Transverse colon (tissue), 4 donors: ENCODE measurements at regions not wholly inside any gene's neighbourhood (a gene's known extent, or its start where the extent isn't known, plus 50 kb on each side); places are given as distances from the start of the nearest gene placed in this dataset.

Experiments
- DNase-seq: peaks from one replicate; pipeline ENCODE4 v3.0.0-alpha.2; 2019
- H3K27ac ChIP-seq, 4 donors: fragments of 200-600 bp; sonication (generic); 2 replicates each; pipeline ENCODE4 v1.5.1; 2016 to 2018; ENCODE audit warnings: inconsistent platforms in 4 of 4
- H3K27me3 ChIP-seq: fragments of 200-600 bp; sonication (generic); 2 replicates; pipeline ENCODE4 v1.5.1; 2017; ENCODE audit warnings: inconsistent platforms
- H3K36me3 ChIP-seq, 4 donors: fragments of 200-600 bp; sonication (generic); 2 replicates each; pipeline ENCODE4 v1.5.1; 2017 to 2019; ENCODE audit warnings: inconsistent platforms in 4 of 4
- H3K4me1 ChIP-seq, 4 donors: fragments of 200-600 bp; sonication (generic); 2 replicates each; pipeline ENCODE4 v1.5.1; 2017 to 2020; ENCODE audit warnings: inconsistent platforms in 4 of 4
- H3K4me3 ChIP-seq, 4 donors: fragments of 200-600 bp; sonication (generic); 1 replicate in 1 of 4; 2 replicates in 3 of 4; pipeline versions ENCODE4 v1.5.1 to v1.6.1; 2017 to 2019; ENCODE audit warnings: inconsistent platforms in 4 of 4
- H3K9me3 ChIP-seq, 2 donors: fragments of 200-600 bp; sonication (generic); 2 replicates each; pipeline ENCODE4 v1.5.1; 2017 to 2019; ENCODE audit warnings: inconsistent platforms in 2 of 2
- EP300 ChIP-seq: sonication (generic); formaldehyde crosslinking; IDR thresholded peaks from one replicate; pipeline ENCODE4 v1.6.1; 2017; ENCODE audit warnings: antibody characterized with exemption, low read depth
- POLR2A ChIP-seq: fragments of 450-650 bp; IDR thresholded peaks from one replicate; pipeline ENCODE4 v1.6.1; 2016; ENCODE audit warnings: antibody characterized with exemption, mild to moderate bottlenecking, moderate library complexity
- POLR2AphosphoS5 ChIP-seq, 3 donors: sonication (generic); formaldehyde crosslinking; IDR thresholded peaks; one replicate each; pipeline ENCODE4 v1.6.1; 2016; ENCODE audit warnings: antibody characterized with exemption in 3 of 3
- WGBS, 2 donors: methylation state at CpG; one replicate each; pipeline ENCODE4 v1.1.5; 2018; ENCODE audit warnings: low coverage in 1 of 2; 5-methylcytosine and 5-hydroxymethylcytosine counted together
- in situ Hi-C, 4 donors: fragments of 200-750 bp; cut with MboI; loops; one replicate each; pipeline versions ENCODE4 v1.15.0 to v1.15.1; 2017; ENCODE audit warnings: low sequenced_read_pairs in 3 of 4, low pct_ligation_motif_present in 1 of 4, low pct_unique_long_range_greater_than_20kb in 1 of 4
- intact Hi-C: fragments of 100-400 bp; cut with DNase I; formaldehyde crosslinking; loops from one replicate; pipeline ENCODE4 v1.15.1; 2023; ENCODE audit warnings: low total_unique reads
- TF ChIP-seq, protein P1 (sequence below), 5 experiments: fragments of 200-600 bp in 3 of 5; fragments of 450-650 bp in 2 of 5; sonication (generic) in 3 of 5; IDR thresholded peaks; 1 replicate in 2 of 5; 2 replicates in 3 of 5; pipeline ENCODE4 v1.5.1; 2016 to 2017; ENCODE audit warnings: antibody characterized with exemption in 5 of 5, inconsistent platforms in 3 of 5, mild to moderate bottlenecking in 2 of 5, moderate library complexity in 1 of 5

DNA sequence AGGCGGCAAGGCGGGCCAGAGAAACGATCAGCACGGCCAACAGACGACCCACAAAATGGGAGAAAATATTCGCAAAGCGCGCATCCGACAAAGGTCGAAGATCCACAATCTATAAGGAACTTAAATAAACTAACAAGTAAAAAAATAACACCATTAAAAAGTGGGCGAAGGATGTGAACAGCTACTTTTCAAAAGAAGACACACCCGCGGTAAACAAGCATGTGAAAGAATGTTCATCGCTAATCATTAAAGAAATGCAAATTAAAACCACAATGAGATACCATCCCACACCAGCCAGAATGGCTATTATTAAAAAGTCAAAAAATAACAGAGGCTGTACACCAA is 117.8 kb upstream of the SIRPA start:
- peaks cover 6 to 13% (median 10%) of the 10 kb centered on the region in 4 donors for H3K4me1 ChIP-seq
- H3K36me3 ChIP-seq, result no peaks in the 10 kb centered on the region
- no peaks in the 10 kb centered on the region for H3K9me3 ChIP-seq
- TF ChIP-seq EP300, result no peak
- TF ChIP-seq, protein P1, sequence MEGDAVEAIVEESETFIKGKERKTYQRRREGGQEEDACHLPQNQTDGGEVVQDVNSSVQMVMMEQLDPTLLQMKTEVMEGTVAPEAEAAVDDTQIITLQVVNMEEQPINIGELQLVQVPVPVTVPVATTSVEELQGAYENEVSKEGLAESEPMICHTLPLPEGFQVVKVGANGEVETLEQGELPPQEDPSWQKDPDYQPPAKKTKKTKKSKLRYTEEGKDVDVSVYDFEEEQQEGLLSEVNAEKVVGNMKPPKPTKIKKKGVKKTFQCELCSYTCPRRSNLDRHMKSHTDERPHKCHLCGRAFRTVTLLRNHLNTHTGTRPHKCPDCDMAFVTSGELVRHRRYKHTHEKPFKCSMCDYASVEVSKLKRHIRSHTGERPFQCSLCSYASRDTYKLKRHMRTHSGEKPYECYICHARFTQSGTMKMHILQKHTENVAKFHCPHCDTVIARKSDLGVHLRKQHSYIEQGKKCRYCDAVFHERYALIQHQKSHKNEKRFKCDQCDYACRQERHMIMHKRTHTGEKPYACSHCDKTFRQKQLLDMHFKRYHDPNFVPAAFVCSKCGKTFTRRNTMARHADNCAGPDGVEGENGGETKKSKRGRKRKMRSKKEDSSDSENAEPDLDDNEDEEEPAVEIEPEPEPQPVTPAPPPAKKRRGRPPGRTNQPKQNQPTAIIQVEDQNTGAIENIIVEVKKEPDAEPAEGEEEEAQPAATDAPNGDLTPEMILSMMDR (IDR thresholded peaks at IDR 0.05), result peak in 1 of 5 experiments; percentile 6
- TF ChIP-seq POLR2A, result no peak
- H3K27me3 ChIP-seq, result no peaks in the 10 kb centered on the region
- intact Hi-C loops (no loop called here), in situ Hi-C loops (loop anchor here in 2 of 4 donors (10.0 to 25.0 kb wide), 2 partner anchors 385 to 397 kb away; no protein-coding TSS in a partner anchor)
- DNase-seq, result no peak
- WGBS, 2 donors, result 13 to 25% methylated on average over 6 to 14 of the region's 14 CpGs
- peak overlapping the region in 1 of 4 donors; percentile 45 for H3K27ac ChIP-seq
- peak overlapping the region in 1 of 4 donors; percentile 54 for H3K4me3 ChIP-seq

DNA sequence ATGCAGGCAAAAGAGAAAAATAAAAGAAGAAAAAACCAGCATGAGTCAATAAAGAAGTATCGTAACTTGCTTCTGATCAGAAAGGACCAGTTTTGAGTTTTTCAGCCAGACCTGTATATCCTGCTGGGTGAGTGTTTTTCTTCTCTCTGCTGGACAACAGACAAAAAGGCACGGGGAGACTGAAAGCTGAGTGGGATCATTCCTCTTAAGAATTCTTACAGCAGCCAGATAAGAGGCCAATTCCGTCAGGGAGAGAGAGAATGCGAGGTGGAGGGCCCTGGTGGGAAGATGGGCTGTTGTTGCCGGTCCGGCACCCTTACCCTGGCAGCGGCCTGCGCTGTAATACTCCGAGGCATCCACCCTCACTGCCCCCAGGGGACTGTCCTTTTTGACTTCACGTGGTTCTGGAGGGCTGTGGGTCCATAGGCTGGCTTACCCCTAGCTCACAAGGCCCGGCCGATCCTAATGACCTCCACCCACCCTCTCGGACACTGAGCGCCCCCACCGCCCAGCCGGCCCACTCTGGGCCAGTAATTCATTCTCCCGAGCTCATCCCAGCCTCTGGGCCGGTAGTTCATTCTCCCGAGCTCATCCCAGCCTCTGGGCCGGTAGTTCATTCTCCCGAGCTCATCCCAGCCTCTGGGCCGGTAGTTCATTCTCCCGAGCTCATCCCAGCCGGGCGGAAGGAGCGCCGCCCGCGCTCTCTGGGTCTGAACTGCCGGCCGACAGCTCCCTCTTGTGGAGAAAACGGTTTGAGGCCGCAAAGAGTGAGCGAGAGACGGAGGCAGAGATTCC is 118.3 kb upstream of the SIRPA start:
- peaks cover 6 to 13% (median 10%) of the 10 kb centered on the region in 4 donors for H3K4me1 ChIP-seq
- no peaks in the 10 kb centered on the region for H3K27me3 ChIP-seq
- peak; percentile 88 for DNase-seq
- H3K4me3 ChIP-seq, result peak overlapping the region; percentile 15 to 54 (median 52)
- 0 to 2% methylated on average over 3 to 35 of the region's 35 CpGs for WGBS, 2 donors
- H3K27ac ChIP-seq, result peak overlapping the region; percentile 14 to 74 (median 46)
- no peaks in the 10 kb centered on the region for H3K36me3 ChIP-seq
- in situ Hi-C loops, result loop anchor here in 2 of 4 donors (10.0 to 25.0 kb wide), 2 partner anchors 385 to 398 kb away; no protein-coding TSS in a partner anchor
- intact Hi-C loops, result no loop called here
- H3K9me3 ChIP-seq, result no peaks in the 10 kb centered on the region
- TF ChIP-seq POLR2A (no peak), EP300 (no peak), POLR2AphosphoS5 (IDR thresholded peaks at IDR 0.05) (peak in 1 of 3 donors; percentile 11)
- TF ChIP-seq, protein P1 (IDR thresholded peaks at IDR 0.05), result peak; percentile 80 to 89 (median 81)

DNA sequence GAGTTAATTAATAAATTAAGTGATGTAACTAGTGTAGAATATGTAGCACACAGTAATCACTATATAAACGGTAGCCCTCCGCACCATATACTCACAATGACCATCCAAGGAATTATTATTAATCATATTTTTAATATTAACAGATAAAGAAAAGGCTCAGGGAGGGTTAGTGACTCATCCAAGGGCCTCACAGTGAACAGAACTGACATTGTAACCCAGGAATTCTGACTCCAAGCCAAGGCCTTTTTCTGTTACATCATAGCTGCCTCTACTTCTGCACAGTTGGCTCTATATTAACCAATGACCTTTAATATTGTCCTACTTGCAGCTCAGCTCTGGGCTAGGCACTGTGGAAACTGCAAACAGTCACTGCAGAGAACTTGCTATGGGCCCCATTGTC is 117.5 kb upstream of the SIRPG start:
- Histone ChIP-seq H3K4me3 (no peak overlapping the region), H3K27ac (no peak overlapping the region), H3K27me3 (no peaks in the 10 kb centered on the region), H3K36me3 (no peaks in the 10 kb centered on the region), H3K9me3 (no peaks in the 10 kb centered on the region), H3K4me1 (peaks cover 6 to 13% (median 10%) of the 10 kb centered on the region in 4 donors)
- DNase-seq, result no peak
- TF ChIP-seq, protein P1 (IDR thresholded peaks at IDR 0.05), result no peak
- TF ChIP-seq POLR2AphosphoS5 (IDR thresholded peaks at IDR 0.05) (no peak), EP300 (no peak), POLR2A (no peak)
- WGBS, 2 donors, result 93 to 100% methylated on average over 2 of the region's 2 CpGs
- intact Hi-C loops (no loop called here), in situ Hi-C loops (loop anchor here in 2 of 4 donors (10.0 to 25.0 kb wide), 2 partner anchors 387 to 400 kb away; no protein-coding TSS in a partner anchor)

DNA sequence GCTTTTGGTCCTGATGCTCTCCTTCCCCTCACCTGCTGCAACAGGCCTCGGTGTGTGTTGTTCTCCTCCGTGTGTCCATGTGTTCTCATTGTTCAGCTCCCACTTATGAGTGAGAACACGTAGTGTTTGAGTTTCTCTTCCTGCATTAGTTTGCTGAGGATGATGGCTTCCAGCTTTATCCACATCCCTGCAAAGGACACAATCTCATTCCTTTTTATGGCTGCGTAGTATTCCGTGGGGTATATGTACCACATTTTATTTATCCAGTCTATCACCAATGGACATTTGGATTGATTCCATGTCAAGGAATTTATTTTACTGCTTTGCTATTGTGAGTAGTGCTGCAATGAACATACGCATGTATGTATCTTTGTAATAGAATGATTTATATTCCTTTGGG is 116.9 kb upstream of the SIRPG start:
- no peak for TF ChIP-seq EP300
- TF ChIP-seq, protein P1 (IDR thresholded peaks at IDR 0.05), result no peak
- no peak for TF ChIP-seq POLR2A
- TF ChIP-seq POLR2AphosphoS5 (IDR thresholded peaks at IDR 0.05), result no peak
- intact Hi-C loops, result no loop called here
- H3K36me3 ChIP-seq, result no peaks in the 10 kb centered on the region
- peaks cover 6 to 13% (median 10%) of the 10 kb centered on the region in 4 donors for H3K4me1 ChIP-seq
- in situ Hi-C loops, result loop anchor here in 2 of 4 donors (10.0 to 25.0 kb wide), 3 partner anchors 262 to 400 kb away; no protein-coding TSS in a partner anchor
- no peak for DNase-seq
- WGBS, 2 donors, result 97 to 98% methylated on average over 6 of the region's 6 CpGs
- H3K27me3 ChIP-seq, result no peaks in the 10 kb centered on the region
- no peak overlapping the region for H3K27ac ChIP-seq
- no peaks in the 10 kb centered on the region for H3K9me3 ChIP-seq
- no peak overlapping the region for H3K4me3 ChIP-seq
